ENCODE measurements at regions not wholly inside any gene's neighbourhood (a gene's known extent, or its start where the extent isn't known, plus 50 kb on each side); places are given as distances from the start of the nearest gene placed in this dataset.

GRCh38 chr3:26960382-26960781, 337.8 kb downstream of the LRRC3B start:
- TF ChIP-seq CTCF (IDR thresholded peaks at IDR 0.05): no peak
- TF ChIP-seq POLR2A (IDR thresholded peaks at IDR 0.05): no peak

Measured in uterus (tissue), 2 donors.